ENCODE measurements at regions not wholly inside any gene's neighbourhood (a gene's known extent, or its start where the extent isn't known, plus 50 kb on each side); places are given as distances from the start of the nearest gene placed in this dataset.
"Not testable (repeated sequence)": the region's sequence is repeated elsewhere in the genome, so short reads cannot be mapped to it uniquely, and the experiment has no call there.

GRCh38 chr6:80501636-80502035 lies 395.2 kb downstream of the BCKDHB start:
- ChIA-PET CTCF (no interaction called here), POLR2A (no interaction called here)
- no peak for DNase-seq
- no peak overlapping the region for H3K4me3 Mint-ChIP-seq
- no peaks in the 10 kb centered on the region for H3K4me1 Mint-ChIP-seq (ENCODE audit: low read depth)
- no peaks in the 10 kb centered on the region for H3K36me3 Mint-ChIP-seq
- intact Hi-C loops (cut with micrococcal nuclease) = no loop called here
- peaks cover 1% of the 10 kb centered on the region for H3K27me3 Mint-ChIP-seq
- no peak overlapping the region for H3K27ac Mint-ChIP-seq
- H3K9me3 Mint-ChIP-seq = no peaks in the 10 kb centered on the region

- H3K4me3 Mint-ChIP-seq; CTCF ChIA-PET; H3K27me3 Mint-ChIP-seq; POLR2A ChIA-PET; H3K9me3 Mint-ChIP-seq; H3K36me3 Mint-ChIP-seq; DNase-seq; H3K4me1 Mint-ChIP-seq (ENCODE audit: low read depth); H3K27ac Mint-ChIP-seq; intact Hi-C loops (cut with micrococcal nuclease): not testable (repeated sequence)
These were observed 391.4 kb downstream of the BCKDHB start for GRCh38 chr6:80497696-80498486.

GRCh38 chr6:80489911-80490635 lies 383.6 kb downstream of the BCKDHB start:
- no peak for DNase-seq
- H3K4me1 Mint-ChIP-seq (ENCODE audit: low read depth) = no peaks in the 10 kb centered on the region
- ChIA-PET POLR2A (no interaction called here), CTCF (no interaction called here)
- H3K27me3 Mint-ChIP-seq = no peaks in the 10 kb centered on the region
- H3K27ac Mint-ChIP-seq = no peak overlapping the region
- H3K9me3 Mint-ChIP-seq = no peaks in the 10 kb centered on the region
- no peaks in the 10 kb centered on the region for H3K36me3 Mint-ChIP-seq
- intact Hi-C loops (cut with micrococcal nuclease) = no loop called here
- no peak overlapping the region for H3K4me3 Mint-ChIP-seq

GRCh38 chr6:80488190-80488589 lies 381.7 kb downstream of the BCKDHB start:
- Mint-ChIP-seq H3K27me3 (no peaks in the 10 kb centered on the region), H3K36me3 (no peaks in the 10 kb centered on the region), H3K9me3 (no peaks in the 10 kb centered on the region), H3K4me3 (no peak overlapping the region), H3K27ac (no peak overlapping the region), H3K4me1 (ENCODE audit: low read depth) (no peaks in the 10 kb centered on the region)
- intact Hi-C loops (cut with micrococcal nuclease) = no loop called here
- CTCF ChIA-PET = no interaction called here
- POLR2A ChIA-PET = no interaction called here
- no peak for DNase-seq

GRCh38 chr6:80485494-80485893 lies 379.0 kb downstream of the BCKDHB start:
- H3K36me3 Mint-ChIP-seq; intact Hi-C loops (cut with micrococcal nuclease); POLR2A ChIA-PET; DNase-seq; H3K27me3 Mint-ChIP-seq; H3K4me3 Mint-ChIP-seq; H3K27ac Mint-ChIP-seq; H3K4me1 Mint-ChIP-seq (ENCODE audit: low read depth); H3K9me3 Mint-ChIP-seq; CTCF ChIA-PET: not testable (repeated sequence)

GRCh38 chr6:80482056-80482455 lies 375.6 kb downstream of the BCKDHB start:
- Mint-ChIP-seq H3K4me3 (no peak overlapping the region), H3K27me3 (peaks cover 1% of the 10 kb centered on the region), H3K9me3 (no peaks in the 10 kb centered on the region), H3K36me3 (no peaks in the 10 kb centered on the region), H3K27ac (no peak overlapping the region), H3K4me1 (ENCODE audit: low read depth) (no peaks in the 10 kb centered on the region)
- ChIA-PET CTCF (no interaction called here), POLR2A (interaction anchor here (0.6 kb wide), 1 partner anchor 107 kb away, joined by 3 read pairs; no protein-coding TSS in a partner anchor)
- intact Hi-C loops (cut with micrococcal nuclease) = no loop called here
- no peak for DNase-seq

GRCh38 chr6:80480421-80481157 lies 374.1 kb downstream of the BCKDHB start:
- Mint-ChIP-seq H3K27me3 (peaks cover 1% of the 10 kb centered on the region), H3K27ac (no peak overlapping the region), H3K9me3 (no peaks in the 10 kb centered on the region), H3K36me3 (no peaks in the 10 kb centered on the region), H3K4me3 (no peak overlapping the region), H3K4me1 (ENCODE audit: low read depth) (no peaks in the 10 kb centered on the region)
- POLR2A ChIA-PET = no interaction called here
- CTCF ChIA-PET = no interaction called here
- DNase-seq = no peak
- intact Hi-C loops (cut with micrococcal nuclease) = no loop called here

- Mint-ChIP-seq H3K27me3 (peaks cover 1% of the 10 kb centered on the region), H3K9me3 (no peaks in the 10 kb centered on the region), H3K36me3 (no peaks in the 10 kb centered on the region), H3K27ac (no peak overlapping the region), H3K4me1 (ENCODE audit: low read depth) (no peaks in the 10 kb centered on the region), H3K4me3 (no peak overlapping the region)
- ChIA-PET CTCF (no interaction called here), POLR2A (no interaction called here)
- no peak for DNase-seq
- intact Hi-C loops (cut with micrococcal nuclease) = no loop called here
These were observed 371.6 kb downstream of the BCKDHB start for GRCh38 chr6:80478030-80478429.

GRCh38 chr6:80477591-80477990 lies 371.1 kb downstream of the BCKDHB start:
- no peaks in the 10 kb centered on the region for H3K4me1 Mint-ChIP-seq (ENCODE audit: low read depth)
- no peak overlapping the region for H3K27ac Mint-ChIP-seq
- POLR2A ChIA-PET = no interaction called here
- intact Hi-C loops (cut with micrococcal nuclease) = no loop called here
- no peaks in the 10 kb centered on the region for H3K36me3 Mint-ChIP-seq
- CTCF ChIA-PET = no interaction called here
- H3K27me3 Mint-ChIP-seq = peaks cover 1% of the 10 kb centered on the region
- H3K4me3 Mint-ChIP-seq = no peak overlapping the region
- no peaks in the 10 kb centered on the region for H3K9me3 Mint-ChIP-seq
- no peak for DNase-seq

- no peaks in the 10 kb centered on the region for H3K36me3 Mint-ChIP-seq
- ChIA-PET POLR2A (interaction anchor here (0.6 kb wide), 1 partner anchor 384 kb away, joined by 3 read pairs; no protein-coding TSS in a partner anchor), CTCF (no interaction called here)
- H3K27me3 Mint-ChIP-seq = no peaks in the 10 kb centered on the region
- no peak overlapping the region for H3K4me3 Mint-ChIP-seq
- DNase-seq = no peak
- no peak overlapping the region for H3K27ac Mint-ChIP-seq
- H3K9me3 Mint-ChIP-seq = no peaks in the 10 kb centered on the region
- no peaks in the 10 kb centered on the region for H3K4me1 Mint-ChIP-seq (ENCODE audit: low read depth)
- intact Hi-C loops (cut with micrococcal nuclease) = no loop called here
These were observed 365.8 kb downstream of the BCKDHB start for GRCh38 chr6:80472271-80472670.

GRCh38 chr6:80469977-80470376 lies 363.5 kb downstream of the BCKDHB start:
- H3K27me3 Mint-ChIP-seq = no peaks in the 10 kb centered on the region
- intact Hi-C loops (cut with micrococcal nuclease) = no loop called here
- ChIA-PET POLR2A (no interaction called here), CTCF (no interaction called here)
- H3K4me3 Mint-ChIP-seq = no peak overlapping the region
- DNase-seq = no peak
- H3K9me3 Mint-ChIP-seq = no peaks in the 10 kb centered on the region
- no peak overlapping the region for H3K27ac Mint-ChIP-seq
- H3K4me1 Mint-ChIP-seq (ENCODE audit: low read depth) = no peaks in the 10 kb centered on the region
- H3K36me3 Mint-ChIP-seq = no peaks in the 10 kb centered on the region

GRCh38 chr6:80468398-80468797 lies 361.9 kb downstream of the BCKDHB start:
- ChIA-PET POLR2A (no interaction called here), CTCF (no interaction called here)
- DNase-seq = no peak
- Mint-ChIP-seq H3K4me1 (ENCODE audit: low read depth) (no peaks in the 10 kb centered on the region), H3K27ac (no peak overlapping the region), H3K27me3 (no peaks in the 10 kb centered on the region), H3K9me3 (no peaks in the 10 kb centered on the region), H3K36me3 (no peaks in the 10 kb centered on the region), H3K4me3 (no peak overlapping the region)
- intact Hi-C loops (cut with micrococcal nuclease) = no loop called here

Measured in activated CD4-positive, alpha-beta memory T cell treated with anti-CD3 and anti-CD28 coated beads for 36 hours (primary cell).